ENCODE measurements at regions not wholly inside any gene's neighbourhood (a gene's known extent, or its start where the extent isn't known, plus 50 kb on each side); places are given as distances from the start of the nearest gene placed in this dataset.

DNA sequence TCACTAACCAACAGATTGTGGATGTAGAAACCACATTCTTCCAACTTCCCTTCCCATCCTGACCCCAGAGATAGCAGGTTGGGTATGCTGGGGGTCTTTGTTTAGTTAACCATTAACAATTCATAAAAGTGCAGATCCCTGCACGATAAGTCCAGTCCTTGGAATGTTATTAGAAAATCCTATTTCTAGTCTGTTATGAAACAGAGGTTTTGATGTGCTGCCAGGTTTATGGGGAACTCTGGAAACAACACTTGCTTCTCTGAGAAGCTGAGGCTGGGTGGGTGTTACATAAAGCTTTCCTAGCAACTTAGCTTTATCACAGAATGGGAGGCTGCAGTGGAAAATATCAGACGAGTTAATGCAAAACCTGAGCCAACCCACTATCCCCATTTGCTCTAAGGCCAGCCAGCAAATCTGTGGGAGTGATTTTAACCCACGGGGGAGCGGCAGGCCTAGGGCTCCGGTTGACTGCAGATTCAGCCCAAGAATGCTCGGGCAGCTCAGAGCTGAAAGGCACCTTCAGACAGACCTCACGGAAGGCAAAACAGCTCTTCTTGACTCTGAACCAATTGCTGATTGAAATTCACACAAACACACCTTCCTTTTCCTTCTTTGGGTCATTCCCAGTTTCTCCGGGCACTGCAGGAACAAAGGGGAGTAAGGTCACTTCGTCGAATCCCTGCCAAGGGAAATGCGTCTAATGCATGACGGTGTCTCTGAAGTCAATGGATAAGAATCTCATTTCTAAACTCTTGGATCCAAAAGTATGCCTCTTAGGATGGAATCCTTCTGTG is 111.7 kb upstream of the IRF2BP2 start:
- no peak for DNase-seq (ENCODE audit: low read depth in 2 of 2)

DNA sequence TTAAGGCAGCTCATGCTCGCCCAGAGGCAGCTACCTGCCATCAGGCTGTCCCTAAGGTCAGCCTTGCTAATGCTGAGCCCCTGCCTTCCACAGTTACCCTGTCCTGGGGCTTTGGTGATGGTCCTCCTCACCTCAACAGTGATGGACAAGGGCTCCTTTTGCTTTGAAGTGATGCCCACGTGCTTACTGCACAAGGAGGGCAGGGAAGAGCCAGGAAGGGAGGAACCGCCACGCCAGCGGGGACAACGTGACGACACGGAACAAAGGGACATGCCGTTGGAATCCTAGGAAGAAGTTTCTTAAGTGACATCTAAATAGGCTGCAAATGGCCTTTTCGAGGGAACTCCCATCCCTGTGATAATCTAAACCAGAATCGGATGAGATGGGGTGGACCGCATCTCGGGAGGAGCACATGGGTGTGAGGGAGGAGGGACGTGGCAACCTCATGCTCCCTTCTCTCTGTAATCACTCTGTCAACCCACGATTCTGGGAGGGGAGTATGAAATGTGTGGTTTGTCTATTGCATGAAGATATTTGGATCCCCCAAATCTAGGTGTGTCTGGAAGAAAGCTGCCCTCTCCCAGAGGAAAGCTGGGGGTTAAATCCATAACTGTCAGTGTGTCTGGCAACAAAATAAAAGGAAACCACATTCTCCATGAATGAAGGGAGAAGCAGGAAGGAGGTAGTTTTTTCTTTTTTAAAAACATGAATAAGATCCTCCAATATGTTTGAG is 110.9 kb upstream of the IRF2BP2 start:
- DNase-seq (ENCODE audit: low read depth in 2 of 2): no peak

DNA sequence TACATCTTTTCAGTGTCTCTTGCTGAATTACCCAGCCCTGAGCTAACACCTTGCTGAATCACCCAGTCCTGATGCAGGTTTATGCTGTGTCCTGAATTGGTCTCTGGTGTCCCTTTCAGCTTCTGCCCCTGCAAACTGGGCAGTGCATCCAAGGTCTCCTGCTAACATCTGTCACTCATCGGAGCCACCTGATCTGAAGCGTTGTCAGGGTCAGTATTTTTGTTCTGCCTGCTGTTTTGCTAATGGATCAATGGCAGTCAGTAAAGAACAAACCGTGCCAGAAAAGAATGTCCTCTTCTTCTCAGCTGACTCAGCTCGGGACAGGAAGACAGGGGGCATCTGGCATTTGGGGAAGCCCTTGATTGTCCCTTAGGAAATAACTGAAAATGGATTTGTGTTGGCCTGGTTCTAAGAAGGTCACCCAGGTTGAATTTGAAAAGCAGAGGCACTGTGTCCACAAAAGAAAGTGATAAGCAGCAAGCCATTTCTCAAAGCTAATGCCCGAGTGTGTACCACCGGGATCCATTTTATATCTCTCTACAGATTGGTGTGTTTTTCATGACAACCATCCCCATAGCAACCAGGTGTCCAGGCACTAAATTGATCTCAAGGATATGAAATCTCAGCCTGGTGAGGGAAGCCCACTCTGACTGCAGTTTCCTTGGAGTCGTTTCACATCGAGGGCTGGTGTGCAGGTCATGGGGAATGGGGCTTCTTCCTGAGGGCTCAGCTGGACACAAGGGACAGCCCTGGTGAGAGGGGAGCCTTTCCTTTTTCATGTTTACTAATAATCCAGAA is 109.7 kb upstream of the IRF2BP2 start:
- DNase-seq (ENCODE audit: low read depth in 2 of 2): no peak

DNA sequence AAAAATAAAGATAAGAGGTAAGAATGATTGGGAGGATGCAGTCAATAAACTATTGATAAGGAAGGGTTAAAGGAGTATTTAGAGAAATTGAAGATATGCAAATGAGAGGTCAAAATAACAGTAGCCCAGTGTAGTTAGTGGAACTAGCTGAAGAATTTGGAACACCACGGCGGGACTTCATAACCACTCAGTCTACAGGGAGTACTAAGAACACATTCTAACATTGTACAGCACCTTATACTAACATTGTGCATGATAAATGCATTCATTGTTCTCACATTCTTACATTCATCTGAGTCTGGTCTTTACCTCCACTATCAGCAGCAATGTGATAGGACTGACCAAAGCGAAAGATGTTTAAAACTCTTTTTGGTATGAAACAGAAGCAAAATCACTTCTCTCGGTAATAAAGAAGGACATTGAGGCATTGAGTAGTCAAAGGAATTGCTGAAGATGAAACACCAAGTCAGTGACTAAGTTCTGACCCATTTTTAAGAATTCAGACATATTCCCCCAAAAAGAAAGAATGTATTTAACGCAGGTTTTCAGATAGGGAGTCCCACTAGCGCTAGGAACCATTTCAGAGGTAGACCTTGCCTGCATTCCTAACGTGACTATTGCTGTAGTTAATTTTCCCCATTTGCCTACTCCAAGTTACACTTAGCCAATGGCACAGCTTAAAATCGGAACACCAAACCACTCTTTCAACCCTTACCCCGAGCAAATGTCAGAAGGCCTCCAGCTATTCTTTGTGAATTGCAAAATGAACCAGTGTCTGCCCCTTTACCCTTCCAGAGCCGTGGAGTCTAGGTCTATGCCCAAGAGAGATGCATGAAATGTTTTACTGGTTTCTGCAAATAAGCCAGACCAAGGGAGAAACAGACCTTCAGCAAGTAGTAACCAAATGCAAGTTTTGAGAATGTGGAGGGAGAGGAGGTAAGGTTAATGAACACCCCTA is 108.8 kb upstream of the IRF2BP2 start:
- DNase-seq (ENCODE audit: low read depth in 2 of 2): no peak

DNA sequence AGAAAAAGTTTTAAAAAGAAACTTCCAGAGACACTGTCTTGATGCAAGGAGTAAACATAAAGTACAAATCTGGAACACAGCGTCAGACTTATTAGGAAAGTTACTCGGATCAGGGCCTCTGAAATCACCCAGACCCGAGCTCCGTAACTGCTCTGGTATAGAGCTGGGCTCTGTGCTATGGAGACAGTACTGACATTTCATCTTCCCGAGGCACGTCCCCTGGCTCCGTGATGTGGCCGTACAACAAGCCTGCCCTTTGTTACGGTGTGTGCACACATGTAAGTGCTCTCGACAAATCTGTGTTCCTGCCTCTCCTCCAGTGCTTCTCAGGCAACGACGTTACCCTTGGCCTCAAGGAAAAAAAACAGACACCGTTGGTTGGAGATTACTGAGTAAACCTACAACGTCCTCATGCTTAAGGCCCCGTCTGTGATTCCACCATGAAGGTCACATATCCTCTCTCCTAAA is 107.0 kb upstream of the IRF2BP2 start:
- no peak for DNase-seq (ENCODE audit: low read depth in 2 of 2)

DNA sequence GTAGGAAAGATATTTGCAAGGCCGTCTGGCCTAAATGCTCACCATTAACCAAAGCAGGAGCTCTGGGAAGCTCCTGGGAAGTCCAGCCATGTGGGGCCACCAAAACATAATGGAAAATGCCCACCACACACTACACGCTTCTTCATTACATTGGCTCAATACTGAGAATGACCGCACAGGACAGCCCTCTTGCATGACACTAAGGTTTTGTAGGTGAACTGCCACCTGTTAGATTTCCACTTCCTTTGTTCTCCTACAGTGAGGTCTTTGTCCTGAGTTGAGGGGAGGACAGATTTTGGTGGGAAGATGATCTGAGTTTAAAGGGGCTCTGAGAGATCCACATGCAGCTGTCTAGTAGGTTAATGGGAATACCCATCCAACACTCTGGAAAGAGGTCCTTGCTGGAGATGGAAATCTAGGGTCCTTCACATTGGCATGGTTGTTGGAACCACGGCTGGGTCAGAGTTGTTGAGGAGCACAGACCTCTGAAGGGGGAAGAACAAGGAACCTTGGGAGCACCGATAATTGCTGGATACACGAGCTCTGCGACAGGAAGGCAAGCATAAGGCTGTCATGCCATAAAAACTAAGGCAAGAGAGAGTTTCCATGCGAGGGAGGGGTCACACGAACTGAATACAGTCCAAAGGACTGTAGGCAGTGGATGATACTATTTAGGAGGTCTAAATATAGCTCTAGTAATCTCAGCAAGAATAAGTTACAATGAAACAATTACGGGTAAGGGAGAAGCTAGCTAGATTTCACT is 105.5 kb upstream of the IRF2BP2 start:
- no peak for DNase-seq (ENCODE audit: low read depth in 2 of 2)

DNA sequence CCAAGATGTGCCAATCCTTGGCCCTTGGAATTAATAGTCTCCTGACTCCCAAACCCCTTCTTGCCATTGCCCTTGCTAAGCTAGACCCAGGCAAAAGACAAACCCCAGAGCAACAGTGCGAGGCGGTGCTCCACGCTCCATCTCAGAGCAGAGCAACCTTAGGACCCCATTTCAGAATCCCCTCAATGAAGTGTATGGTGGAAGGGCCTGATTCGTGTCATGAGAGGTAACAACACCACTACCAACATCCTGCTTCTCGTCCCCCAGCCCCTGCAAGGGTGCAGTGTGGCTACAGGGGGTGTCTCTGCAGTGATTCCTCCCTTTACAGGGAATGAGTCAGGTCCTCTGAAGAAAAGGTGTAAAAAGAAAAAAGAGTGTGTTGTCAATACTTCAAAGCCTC is 103.9 kb upstream of the IRF2BP2 start:
- DNase-seq (ENCODE audit: low read depth in 2 of 2): no peak

DNA sequence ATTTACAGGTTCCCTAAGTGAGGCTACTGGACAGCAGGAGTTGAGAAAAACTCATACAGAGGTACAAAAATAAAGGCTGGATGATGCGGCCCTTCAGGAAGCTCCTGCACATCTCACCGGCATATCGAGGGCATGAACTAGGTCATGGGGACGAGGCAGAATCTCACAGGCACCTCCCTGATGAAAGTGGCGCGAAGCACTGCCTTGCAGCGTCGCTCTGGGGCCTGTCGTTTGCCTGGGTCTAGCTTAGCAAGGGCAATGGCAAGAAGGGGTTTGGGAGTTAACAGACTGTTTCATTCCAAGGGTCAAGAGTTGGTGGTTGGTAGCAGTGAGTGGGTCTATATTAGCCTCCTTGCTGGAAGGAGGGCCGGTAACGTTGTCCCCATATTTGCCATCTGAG is 103.5 kb upstream of the IRF2BP2 start:
- DNase-seq (ENCODE audit: low read depth in 2 of 2): no peak

DNA sequence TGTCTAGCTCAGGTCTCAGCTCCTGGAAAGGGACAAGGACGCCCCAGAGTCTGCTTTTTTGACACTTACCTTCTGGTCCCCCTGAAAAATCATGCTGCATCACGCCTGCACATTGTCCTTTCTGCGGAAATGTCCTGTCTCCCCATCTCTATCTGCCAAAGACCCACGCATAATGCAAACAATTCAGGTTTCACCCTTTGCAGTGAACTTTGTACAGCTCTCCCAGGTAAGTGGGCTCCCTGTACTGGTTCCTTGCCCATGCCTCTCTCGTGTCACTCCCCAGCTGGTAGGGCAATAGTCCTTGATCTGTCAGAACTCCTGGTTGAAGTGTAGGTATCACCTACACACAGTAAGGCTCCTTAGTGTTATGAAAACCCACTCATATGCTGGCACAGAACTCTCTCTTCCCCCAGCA is 102.9 kb upstream of the IRF2BP2 start:
- no peak for DNase-seq (ENCODE audit: low read depth in 2 of 2)

DNA sequence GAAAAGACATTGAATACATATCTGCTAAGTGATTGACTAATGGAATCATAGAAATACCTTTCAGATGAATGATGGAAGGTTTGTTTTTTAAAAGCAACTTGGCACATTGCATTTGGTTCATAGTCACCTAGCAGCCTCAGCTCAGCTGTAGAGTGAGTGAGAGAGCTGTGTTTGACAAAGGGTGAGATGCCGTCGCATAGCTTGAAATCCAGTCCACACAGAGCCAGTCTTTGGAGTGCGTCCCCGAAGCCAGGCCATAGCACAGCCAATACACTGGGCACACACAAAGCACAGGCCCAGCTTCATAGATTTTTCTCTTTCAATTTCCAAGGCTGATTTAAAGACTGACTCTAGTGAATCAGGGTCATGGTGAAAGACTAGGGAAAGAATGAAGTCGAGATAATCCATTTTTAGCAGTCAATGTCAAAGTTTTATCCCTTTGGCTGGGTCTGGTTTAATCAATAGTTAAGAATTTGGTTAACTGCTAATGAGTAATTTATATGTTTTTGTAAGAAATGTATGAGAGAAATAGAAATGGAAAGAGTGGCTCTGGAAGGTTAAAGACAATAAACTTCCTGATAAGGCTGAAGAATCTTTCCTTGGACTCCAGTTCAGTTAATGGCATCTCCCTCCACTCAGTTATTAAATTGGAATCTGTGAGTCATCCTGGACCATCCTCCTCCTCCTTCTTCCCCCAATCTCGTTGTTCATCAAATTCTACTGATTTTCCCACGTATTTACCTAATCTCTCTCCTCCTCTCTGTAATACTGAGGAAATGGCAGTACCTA is 101.2 kb upstream of the IRF2BP2 start:
- no peak for DNase-seq (ENCODE audit: low read depth in 2 of 2)

DNA sequence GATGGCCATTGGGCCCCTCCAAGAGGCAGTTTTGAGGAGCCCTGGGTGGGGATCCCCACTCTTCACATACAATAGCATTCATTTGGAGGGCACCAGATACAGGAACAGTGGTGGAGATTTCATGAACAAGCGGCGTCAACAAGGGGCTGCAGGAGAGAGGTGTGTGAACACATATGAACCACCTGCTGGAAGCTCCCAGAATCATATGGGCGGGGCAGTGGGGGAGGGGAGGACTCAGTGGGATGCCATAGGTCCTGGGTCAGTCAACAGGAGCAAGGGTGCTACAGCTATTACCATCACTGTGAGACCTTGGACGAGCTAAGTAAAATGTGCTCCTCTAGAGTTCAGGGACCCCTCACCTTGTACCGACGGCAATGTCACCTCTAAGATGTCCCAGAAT is 100.4 kb upstream of the IRF2BP2 start:
- DNase-seq (ENCODE audit: low read depth in 2 of 2): no peak

DNA sequence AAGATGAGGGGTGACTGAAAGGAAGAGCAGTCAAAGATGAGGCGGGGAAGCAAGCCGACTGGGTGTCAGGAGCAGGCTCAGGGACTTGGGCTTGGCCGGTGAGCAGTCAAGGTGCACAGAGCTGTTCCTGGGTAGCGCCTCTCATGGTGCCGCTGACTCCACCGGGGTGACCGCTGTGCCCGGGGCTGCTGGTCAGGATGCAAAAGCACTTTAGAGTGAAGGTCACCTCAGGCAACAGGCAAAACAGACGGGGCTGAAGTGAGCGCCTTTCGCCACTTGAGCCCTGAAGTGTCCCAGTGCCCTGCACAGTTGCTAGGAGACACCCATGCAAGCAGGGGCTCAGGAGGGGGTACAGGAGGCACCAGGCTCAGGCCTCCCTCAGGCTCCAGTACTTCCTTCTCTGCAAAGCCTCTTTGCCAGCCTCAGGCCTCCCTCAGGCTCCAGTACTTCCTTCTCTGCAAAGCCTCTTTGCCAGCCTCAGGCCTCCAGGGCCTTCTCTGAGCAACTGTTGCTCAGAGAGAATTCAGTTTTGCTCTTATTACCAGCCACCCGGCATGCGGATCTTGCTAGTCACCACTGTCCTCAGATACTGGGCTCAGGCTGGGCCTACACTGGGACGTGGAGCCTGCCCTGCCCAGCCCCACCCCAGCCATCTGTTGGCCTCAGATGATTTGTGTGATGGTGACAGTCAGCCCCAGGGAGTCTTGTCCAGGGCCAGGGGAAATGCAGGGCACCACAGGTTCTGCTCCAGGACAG is 99.7 kb upstream of the IRF2BP2 start:
- no peak for DNase-seq (ENCODE audit: low read depth in 2 of 2)

DNA sequence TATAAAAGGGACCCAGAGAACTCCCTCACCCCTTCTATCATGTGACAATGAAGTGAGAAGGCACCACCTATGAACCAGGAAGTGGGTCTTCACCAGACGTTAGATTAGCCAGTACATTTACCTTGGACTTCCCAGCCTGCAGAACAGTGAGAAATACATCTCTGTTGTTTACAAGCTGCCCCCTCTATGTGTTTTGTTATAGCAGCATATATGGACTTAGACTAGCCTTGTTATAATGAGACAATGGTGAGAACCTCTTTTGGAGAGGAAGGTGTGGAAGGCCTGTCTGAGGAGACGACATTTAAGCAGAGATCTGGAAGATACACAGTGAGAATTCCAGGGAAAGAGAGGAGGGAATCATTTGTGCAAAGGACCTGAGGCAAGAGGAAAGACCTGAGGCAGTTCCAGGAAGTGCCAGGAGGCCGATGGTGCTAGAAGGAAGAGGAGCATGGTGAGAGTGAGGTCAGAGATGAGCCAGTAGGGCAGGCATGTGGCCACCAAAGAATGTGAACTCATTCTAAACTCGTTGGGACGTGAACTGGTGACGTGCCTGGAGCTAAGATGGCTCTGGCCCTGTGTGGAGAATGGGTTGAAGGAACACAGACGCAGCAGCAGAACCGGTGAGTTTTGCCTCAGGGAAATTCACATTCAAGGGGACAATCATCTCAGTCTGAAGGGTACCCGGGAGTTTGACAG is 98.9 kb upstream of the IRF2BP2 start:
- no peak for DNase-seq (ENCODE audit: low read depth in 2 of 2)

DNA sequence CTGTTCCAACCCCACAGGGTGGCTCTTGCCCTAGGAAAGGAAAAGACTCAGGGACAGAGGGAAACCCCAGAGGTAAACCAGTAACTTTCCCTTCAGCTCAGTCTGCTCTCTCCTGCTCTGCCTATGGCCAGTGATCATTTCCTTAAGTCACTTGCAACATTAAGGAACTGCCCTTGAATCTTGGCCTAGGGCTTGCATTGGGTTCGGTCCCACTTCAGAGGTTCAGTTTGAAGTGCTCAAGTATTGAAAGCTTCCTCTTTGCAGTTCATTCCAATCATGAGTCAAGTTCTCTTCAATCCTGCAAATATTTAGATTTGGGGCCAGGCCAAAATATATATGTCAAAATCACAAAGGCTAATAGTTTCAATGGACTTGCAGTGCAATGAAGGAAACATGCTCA is 97.7 kb upstream of the IRF2BP2 start:
- DNase-seq (ENCODE audit: low read depth in 2 of 2): no peak

DNA sequence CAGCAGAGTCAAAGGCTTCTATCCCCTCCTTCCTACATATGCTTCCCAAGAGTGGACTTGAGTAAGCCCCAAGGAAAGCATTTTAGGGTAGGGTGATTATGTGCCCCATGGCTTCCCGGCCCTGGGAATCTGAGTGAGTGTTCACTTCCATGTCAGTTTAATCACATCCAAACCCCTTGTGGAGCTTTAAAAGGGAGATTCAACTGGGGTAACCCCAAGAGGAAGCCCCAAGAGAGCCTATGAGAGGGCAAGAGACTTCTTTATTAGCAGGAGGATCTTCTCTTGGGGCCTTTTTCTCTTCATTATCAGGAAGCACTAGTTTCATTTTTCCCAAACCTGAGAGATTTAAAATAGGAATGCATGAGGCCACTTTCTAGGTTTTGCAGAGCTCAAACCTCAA is 97.0 kb upstream of the IRF2BP2 start:
- no peak for DNase-seq (ENCODE audit: low read depth in 2 of 2)

DNA sequence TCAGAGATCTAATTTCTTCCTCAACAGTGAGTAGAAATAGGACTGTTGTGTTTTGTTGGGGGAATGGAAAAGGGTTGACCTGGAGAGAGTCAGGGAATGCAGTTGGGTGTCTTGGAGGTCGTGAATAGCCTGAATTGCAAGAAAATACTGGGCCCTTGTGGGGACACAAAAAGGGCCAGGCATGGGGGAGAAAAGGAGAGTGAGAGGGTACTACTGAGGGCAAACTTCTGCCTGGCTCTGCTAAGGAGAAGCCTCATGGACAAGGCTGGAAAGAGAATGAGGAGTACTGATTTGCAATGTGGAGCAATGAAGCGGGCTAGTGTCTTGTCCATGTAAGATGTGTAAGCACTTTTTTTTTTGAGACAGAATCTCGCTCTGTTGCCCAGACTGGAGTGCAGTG is 96.2 kb upstream of the IRF2BP2 start:
- DNase-seq (ENCODE audit: low read depth in 2 of 2): no peak

DNA sequence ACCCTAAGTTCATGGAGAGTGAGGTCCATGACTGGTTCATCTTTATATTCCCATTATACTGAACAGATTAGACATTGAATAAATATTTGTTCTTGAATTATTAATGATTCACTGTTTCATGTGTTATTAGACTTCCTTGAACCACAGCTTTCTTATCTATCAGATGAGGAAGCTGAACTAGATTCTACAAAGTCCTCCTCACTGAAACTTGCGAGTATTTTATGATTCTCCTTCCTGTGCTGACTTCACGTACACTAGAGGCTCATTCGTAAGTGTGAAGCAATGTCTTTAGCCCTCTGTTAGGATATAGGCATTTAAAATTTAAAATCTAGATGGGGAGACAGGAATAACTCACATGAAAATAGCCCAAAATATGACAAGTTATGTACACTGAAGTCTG is 95.6 kb upstream of the IRF2BP2 start:
- no peak for DNase-seq (ENCODE audit: low read depth in 2 of 2)

DNA sequence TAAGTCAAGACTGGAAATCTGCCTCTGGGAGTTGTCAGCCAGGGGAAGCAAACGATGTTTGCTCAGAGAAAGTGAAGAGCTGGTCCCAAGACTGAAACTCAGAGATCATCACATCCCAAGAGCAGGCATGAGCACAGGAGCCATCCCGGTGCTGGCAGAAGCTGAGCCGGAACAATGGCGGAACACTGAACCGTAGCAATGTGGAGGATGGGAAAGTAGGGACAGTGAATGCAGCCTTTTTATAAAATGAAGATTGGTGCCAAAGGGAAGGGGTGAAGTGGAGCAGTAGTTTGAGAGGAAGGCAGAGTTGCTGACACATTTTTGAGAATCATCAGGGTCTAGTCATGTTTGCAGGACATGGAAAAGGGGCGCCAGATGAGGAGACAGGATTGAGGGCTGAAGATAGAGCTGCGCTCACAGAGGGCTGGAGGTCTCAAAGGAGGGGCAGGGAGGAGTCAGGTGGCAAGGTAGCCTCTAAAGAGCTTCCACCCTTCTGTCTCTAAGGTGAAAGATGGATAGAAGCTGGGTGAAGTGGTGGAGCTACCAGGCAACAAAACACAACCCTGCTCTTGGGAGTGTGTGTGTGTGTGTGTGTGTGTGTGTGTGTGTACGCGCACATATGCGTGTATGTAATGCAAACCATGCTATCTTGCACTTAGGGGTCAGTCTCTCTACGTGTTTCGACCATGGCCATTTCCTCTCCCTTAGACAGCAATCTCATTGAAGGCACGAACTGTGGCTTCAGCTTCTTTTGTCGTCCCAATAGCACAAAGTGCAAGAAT is 94.3 kb upstream of the IRF2BP2 start:
- DNase-seq (ENCODE audit: low read depth in 2 of 2): no peak

Data from stimulated activated CD4-positive, alpha-beta T cell treated with anti-CD3 and anti-CD28 coated beads, Interleukin-12 subunit alpha, Interleukin-12 subunit beta, amount 100 ng/mL, for 24 hours (primary cell).